ENCODE measurements at regions not wholly inside any gene's neighbourhood (a gene's known extent, or its start where the extent isn't known, plus 50 kb on each side); places are given as distances from the start of the nearest gene placed in this dataset.

DNA sequence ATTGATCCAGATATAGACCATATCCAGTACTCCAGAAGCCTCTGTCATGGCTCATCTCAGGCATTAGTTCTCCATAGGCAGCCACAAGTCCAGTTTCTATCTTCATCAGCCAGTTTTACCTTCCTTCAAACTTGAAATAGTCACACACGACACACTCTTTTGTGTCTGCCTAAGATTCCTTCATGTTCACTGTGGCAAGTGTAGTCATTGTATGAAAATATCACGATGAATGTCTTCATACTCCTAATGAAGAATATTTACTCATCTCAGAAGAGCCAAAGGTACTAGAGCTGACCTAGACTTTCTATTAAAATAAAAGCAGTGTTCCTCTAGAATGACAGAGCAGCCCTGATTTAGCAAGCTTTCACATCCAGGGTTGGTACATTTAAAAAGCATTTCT, 230.7 kb downstream of the SNX13 start:
- TF ChIP-seq, protein P1, sequence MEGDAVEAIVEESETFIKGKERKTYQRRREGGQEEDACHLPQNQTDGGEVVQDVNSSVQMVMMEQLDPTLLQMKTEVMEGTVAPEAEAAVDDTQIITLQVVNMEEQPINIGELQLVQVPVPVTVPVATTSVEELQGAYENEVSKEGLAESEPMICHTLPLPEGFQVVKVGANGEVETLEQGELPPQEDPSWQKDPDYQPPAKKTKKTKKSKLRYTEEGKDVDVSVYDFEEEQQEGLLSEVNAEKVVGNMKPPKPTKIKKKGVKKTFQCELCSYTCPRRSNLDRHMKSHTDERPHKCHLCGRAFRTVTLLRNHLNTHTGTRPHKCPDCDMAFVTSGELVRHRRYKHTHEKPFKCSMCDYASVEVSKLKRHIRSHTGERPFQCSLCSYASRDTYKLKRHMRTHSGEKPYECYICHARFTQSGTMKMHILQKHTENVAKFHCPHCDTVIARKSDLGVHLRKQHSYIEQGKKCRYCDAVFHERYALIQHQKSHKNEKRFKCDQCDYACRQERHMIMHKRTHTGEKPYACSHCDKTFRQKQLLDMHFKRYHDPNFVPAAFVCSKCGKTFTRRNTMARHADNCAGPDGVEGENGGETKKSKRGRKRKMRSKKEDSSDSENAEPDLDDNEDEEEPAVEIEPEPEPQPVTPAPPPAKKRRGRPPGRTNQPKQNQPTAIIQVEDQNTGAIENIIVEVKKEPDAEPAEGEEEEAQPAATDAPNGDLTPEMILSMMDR (IDR thresholded peaks at IDR 0.05): no peak
- no peak for TF ChIP-seq POLR2A (IDR thresholded peaks at IDR 0.05)
